ENCODE measurements at regions not wholly inside any gene's neighbourhood (a gene's known extent, or its start where the extent isn't known, plus 50 kb on each side); places are given as distances from the start of the nearest gene placed in this dataset.
"Not testable (repeated sequence)": the region's sequence is repeated elsewhere in the genome, so short reads cannot be mapped to it uniquely, and the experiment has no call there.

DNA sequence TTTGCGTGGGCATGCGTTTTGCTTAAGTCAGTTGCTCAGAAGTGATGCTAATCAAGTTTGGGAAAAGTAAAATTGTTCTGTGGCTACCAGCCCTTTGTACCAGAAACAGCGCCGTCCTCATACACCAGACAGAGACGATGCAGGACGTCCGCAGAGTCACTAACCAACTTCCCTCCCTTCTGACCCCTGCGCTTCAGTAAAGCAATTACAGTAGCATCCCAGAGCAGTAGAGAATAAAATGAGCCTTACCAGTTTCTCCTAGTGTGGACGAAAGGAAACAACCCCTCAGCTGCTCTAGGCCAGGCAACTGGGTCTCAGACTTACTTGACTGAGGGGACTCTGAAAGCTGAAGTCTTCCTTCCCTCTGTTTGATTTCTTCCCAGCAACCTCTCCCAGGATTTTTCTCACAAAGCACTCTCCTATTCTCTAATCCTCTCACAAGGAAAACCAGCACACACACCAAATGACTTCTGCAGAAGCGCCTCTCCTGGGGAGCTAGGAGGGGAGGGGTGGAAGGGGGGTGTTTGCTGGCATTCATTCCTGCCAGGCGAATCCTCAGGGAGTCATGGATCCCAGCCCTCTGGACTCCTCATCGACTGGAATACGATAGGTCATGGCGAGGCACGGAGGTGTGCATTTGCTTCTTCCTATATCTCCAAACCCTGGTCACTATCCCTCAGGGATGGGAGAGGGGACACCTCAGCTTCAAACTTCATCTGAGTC lies 56.0 kb upstream of the MID1 start:
- peak; percentile 41 to 58 for DNase-seq
- H3K4me1 ChIP-seq, result peaks cover 13% of the 10 kb centered on the region
- H3K4me3 ChIP-seq, result peak overlapping the region; percentile 46
- H3K27me3 ChIP-seq, result no peaks in the 10 kb centered on the region
- no peaks in the 10 kb centered on the region for H3K9me3 ChIP-seq (replicated peaks)
- peak overlapping the region; percentile 33 for H3K27ac ChIP-seq
- no peaks in the 10 kb centered on the region for H3K36me3 ChIP-seq

DNA sequence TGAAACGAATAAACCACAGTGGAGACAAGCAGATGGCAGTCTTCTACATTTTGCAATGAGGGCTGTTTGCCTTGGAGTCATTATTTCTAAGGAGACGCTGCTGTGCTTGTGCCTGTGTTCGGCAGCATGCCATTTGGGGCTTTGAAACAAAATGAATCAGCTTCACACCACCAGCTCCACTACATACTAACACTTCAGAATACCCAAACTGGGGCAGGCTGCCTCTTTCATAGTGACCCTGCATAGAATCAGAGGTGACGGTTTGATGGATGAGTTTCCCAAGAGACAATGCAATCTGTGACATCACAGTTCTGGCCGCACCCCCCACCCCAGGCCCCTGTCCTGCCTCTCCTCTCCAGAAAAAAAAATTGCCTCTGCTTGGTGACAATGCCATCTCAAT lies 57.1 kb upstream of the MID1 start:
- Histone ChIP-seq H3K4me3 (no peak overlapping the region), H3K9me3 (replicated peaks) (no peaks in the 10 kb centered on the region), H3K27me3 (no peaks in the 10 kb centered on the region), H3K4me1 (peaks cover 13% of the 10 kb centered on the region), H3K27ac (no peak overlapping the region), H3K36me3 (no peaks in the 10 kb centered on the region)
- DNase-seq, result peak; percentile 2 to 26

DNA sequence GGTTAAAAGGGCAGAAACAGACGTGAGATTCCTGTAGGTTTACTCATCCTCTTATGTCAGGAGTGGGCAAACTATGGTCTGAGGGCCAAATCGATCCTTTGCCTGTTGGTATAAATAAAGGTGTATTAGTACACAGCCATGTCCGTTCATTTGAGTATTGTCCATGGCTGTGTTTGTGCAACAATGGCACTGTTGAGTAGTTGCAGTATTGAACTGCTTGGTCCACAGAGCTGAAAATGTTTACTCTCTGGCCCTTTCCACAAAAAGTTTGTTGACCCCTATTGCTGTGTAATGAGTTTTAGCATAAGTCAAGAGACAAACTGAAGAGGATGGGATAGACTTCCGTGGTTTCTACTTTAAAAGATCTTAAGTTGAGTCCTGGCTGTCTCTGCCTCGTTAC lies 59.0 kb upstream of the MID1 start:
- no peak overlapping the region for H3K27ac ChIP-seq
- H3K4me3 ChIP-seq, result no peak overlapping the region
- no peak for DNase-seq

DNA sequence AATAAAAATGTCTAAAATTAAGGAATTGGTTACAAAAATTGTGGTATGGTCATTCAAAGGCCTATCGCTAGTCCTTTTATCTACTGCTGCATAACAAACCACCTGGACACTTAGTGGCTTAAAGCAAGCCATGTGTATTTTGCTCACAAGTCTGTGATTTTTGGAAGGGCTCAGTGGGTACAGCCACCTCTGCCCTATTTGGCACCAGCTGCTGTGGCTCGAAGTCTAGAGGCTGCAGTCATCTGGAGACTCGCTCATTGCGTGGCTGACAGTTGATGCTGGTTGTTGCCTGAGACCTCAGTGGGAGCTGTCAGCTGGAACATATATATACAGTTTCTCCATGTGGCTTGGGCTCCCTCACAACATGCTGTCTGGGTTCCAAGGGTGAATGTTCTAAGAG lies 60.8 kb upstream of the MID1 start:
- H3K27me3 ChIP-seq, result no peaks in the 10 kb centered on the region
- no peak overlapping the region for H3K27ac ChIP-seq
- DNase-seq, result no peak
- no peaks in the 10 kb centered on the region for H3K9me3 ChIP-seq (replicated peaks)
- H3K4me3 ChIP-seq, result no peak overlapping the region
- H3K4me1 ChIP-seq, result peaks cover 4% of the 10 kb centered on the region
- H3K36me3 ChIP-seq, result no peaks in the 10 kb centered on the region

More for the DNA sequence above, 59.0 kb upstream of the MID1 start:
- Histone ChIP-seq H3K27me3 (no peaks in the 10 kb centered on the region), H3K4me1 (peaks cover 13% of the 10 kb centered on the region), H3K9me3 (replicated peaks) (no peaks in the 10 kb centered on the region), H3K36me3 (no peaks in the 10 kb centered on the region)

DNA sequence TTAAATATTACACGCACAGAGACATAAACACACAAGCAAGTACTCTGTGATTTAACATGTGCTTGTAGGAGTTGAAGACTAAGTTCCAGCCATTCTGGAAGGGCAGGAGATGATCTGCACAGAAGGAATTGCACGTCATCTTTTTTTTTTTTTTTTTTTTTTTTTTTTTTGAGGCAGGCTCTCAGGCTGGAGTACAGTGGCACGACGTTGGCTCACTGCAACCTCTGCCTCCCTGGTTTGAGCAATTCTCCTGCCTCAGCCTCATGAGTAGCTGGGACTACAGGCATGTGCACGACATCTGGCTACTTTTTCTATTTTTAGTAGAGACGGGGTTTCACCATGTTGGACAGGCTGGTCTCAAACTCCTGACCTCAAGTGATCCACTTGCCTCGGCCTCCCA lies 63.2 kb upstream of the MID1 start:
- not testable (repeated sequence) for H3K27ac ChIP-seq; H3K36me3 ChIP-seq; H3K4me3 ChIP-seq; H3K4me1 ChIP-seq; H3K27me3 ChIP-seq; DNase-seq; H3K9me3 ChIP-seq (replicated peaks)

DNA sequence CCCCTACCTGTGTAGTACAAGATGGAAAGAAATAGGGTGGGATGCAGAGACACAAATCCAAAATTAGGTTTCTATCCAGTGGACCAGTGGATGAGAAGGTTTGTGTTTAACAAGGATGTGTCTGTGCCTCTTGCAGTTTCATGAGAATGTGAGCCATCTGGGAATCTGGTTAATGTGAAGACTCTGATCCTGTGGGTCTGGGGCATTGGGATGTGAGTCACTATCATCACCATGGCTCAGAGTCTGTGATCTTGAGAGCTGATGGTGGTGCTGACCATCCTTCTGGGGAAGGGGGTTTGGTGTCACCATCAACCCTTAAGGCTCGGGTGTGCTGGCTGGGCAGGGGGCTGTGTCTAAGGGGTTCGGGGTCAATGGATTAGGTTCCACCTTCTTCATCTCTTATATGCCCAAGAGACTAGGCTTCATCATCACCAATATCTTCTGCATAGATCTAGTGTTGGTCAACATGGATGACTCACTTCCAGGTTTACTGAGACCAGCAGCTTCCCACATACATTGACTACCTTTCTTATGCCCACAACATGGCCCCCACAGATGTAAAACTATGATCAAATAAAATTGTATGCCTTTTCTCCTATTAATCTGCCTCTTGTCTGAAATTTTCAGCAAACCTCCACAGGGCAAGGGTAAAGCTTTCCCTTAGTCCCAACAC lies 65.7 kb upstream of the MID1 start:
- Histone ChIP-seq H3K36me3 (no peaks in the 10 kb centered on the region), H3K9me3 (replicated peaks) (peaks cover 5% of the 10 kb centered on the region; the same call in 1 of the 2 replicates), H3K4me3 (no peak overlapping the region), H3K27ac (no peak overlapping the region), H3K4me1 (no peaks in the 10 kb centered on the region), H3K27me3 (no peaks in the 10 kb centered on the region)
- DNase-seq, result no peak

DNA sequence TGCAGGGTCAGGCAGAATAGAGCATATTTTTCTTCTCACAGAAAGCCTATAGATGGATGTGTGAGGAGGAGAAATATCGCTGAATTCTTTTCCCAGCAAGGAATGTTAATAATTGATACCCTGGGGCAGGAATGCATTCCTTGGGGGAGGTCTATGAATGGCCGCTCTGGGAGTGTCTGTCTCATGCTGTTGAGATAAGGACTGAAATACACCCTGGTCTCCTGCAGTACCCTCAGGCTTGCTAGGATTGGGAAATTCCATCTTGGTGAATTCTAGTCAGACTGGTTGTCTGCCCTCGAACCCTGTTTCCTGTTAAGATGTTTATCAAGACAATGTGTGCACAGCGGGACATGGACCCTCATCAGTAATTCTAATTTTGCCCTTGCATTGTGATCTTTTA lies 71.4 kb upstream of the MID1 start:
- H3K36me3 ChIP-seq; H3K27ac ChIP-seq; H3K9me3 ChIP-seq (replicated peaks); H3K4me3 ChIP-seq; H3K27me3 ChIP-seq; H3K4me1 ChIP-seq: not testable (repeated sequence)
- DNase-seq, result peak in 1 of 2 experiments; percentile 5

DNA sequence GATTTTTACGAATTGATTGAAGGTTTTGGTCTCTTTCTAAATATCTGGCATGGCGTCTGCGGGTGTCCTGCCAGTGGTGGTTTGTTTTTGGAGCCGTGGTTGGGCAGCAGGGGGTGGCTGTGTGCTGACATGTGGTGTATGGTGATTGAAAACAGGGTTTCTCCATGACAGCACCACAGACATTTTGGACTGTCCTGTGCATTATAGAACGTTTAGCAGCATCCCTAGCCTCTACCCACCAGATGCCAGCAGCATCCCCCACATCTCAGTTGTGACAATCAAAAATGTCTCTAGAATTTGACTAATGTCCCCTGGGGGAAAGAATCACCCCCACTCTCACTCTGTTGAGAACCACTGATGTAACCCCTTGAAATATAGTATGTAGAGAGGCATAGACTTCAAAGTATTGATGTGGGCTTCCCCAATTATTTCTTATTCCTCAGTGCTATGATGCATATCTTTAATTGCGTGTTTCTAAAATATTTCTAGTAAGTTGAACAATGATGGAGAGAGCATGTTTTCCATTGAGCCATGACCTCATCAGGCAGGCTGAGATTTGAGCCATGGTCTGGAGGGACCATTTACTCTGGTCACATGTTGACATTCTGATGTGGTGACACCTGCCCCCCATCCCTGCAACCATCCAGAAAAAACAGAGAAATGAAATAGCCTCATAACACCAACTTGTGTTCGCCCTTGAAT lies 77.4 kb upstream of the MID1 start:
- Histone ChIP-seq H3K36me3 (no peaks in the 10 kb centered on the region), H3K27me3 (no peaks in the 10 kb centered on the region), H3K4me1 (no peaks in the 10 kb centered on the region), H3K4me3 (no peak overlapping the region), H3K27ac (no peak overlapping the region), H3K9me3 (replicated peaks) (no peaks in the 10 kb centered on the region)
- DNase-seq, result no peak

DNA sequence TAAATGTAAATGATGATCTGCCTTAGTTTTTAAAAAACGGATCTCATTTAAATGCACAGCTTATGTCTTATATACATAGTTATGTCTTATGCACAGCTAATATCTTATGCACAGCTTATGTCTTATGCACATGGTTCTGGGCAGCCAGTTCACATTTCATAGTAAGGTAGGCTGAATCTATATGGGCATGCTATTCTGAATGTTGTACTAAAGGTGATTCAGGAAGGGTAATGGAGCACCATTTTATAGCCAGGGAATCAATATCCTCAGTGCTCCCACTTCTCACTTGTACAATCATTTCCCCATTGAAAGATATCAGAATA lies 77.9 kb upstream of the MID1 start:
- H3K4me3 ChIP-seq, result no peak overlapping the region
- no peak overlapping the region for H3K27ac ChIP-seq
- H3K4me1 ChIP-seq, result no peaks in the 10 kb centered on the region
- no peaks in the 10 kb centered on the region for H3K36me3 ChIP-seq
- no peaks in the 10 kb centered on the region for H3K9me3 ChIP-seq (replicated peaks)
- no peaks in the 10 kb centered on the region for H3K27me3 ChIP-seq
- no peak for DNase-seq

DNA sequence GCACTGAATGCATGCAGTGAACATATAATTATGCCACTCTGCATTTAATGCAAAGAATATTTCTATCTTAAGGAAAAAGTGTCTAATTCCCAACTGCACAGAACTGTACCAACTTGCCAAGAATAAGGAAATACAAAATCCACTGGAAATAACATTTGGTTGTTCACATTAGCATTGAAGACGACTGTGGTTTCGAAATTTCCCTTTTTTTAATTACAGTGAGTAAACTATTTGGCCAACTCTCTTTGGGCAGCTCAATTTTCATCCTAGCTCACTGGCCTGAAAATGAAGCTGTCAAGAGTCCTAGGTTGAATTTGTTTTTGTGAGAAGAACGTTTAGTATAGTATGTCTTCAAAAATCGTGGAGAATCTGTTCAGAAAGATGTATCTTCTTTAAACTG lies 81.6 kb upstream of the MID1 start:
- no peaks in the 10 kb centered on the region for H3K4me1 ChIP-seq
- H3K9me3 ChIP-seq (replicated peaks), result no peaks in the 10 kb centered on the region
- H3K27ac ChIP-seq, result no peak overlapping the region
- no peaks in the 10 kb centered on the region for H3K27me3 ChIP-seq
- H3K36me3 ChIP-seq, result no peaks in the 10 kb centered on the region
- H3K4me3 ChIP-seq, result no peak overlapping the region
- no peak for DNase-seq

DNA sequence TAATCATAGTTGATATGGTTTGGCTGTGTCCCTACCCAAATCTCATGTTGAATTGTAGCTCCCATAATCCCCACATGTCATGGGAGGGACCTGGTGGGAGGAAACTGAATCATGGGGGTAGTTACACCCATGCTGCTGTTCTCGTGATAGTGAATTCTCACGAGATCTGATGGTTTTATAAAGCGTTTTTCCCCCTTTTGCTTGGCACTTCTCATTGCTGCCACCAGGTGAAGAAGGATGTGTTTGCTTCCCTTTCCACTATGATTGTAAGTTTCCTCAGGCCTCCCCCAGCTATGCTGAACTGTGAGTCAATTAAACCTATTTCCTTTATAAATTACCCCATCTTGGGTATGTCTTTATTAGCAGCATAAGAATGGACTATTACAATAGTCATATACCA lies 86.0 kb upstream of the MID1 start:
- H3K9me3 ChIP-seq (replicated peaks); H3K4me3 ChIP-seq; H3K36me3 ChIP-seq; H3K27me3 ChIP-seq; DNase-seq; H3K4me1 ChIP-seq; H3K27ac ChIP-seq: not testable (repeated sequence)

DNA sequence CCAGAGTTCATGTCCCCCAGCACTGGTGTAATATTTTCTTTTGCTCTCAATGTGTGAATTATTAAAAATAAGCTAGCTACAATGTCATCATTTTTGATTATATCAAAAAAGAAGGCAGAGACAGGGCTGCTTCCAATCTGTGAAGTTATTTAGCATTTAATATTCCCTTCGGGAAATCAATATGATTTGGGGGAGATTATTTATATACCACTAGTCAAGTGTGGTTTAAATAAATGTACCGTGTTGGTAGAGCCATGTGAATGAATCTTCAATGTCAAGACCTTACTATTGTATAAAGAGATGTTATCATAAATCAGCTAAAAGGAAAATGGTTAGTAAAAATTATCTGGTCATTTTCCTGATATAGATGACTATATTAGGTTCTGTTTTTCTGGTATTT lies 87.4 kb upstream of the MID1 start:
- DNase-seq, result no peak
- H3K9me3 ChIP-seq (replicated peaks), result no peaks in the 10 kb centered on the region
- H3K36me3 ChIP-seq, result no peaks in the 10 kb centered on the region
- H3K27ac ChIP-seq, result no peak overlapping the region
- no peaks in the 10 kb centered on the region for H3K27me3 ChIP-seq
- H3K4me1 ChIP-seq, result no peaks in the 10 kb centered on the region
- no peak overlapping the region for H3K4me3 ChIP-seq

DNA sequence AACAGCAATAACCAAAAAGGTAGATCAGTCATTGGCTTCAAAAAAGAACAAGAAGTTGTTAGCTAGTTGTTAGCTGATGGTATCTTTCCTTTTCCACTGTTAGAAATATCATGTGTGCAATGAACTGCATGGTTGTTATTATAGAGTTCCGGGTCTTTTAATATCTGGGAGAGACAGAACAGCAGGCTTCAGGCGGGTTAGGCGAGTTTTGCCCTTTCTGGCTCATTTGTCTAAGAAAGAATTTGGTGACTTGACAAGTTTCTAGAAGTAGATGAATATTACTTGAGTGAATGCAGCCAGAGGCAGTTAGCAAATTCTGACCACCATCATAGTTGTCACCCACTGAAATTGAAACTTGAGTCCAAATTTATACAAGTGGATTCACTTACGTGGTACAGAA lies 88.9 kb upstream of the MID1 start:
- Histone ChIP-seq H3K36me3 (no peaks in the 10 kb centered on the region), H3K9me3 (replicated peaks) (no peaks in the 10 kb centered on the region), H3K27ac (no peak overlapping the region), H3K4me1 (no peaks in the 10 kb centered on the region), H3K4me3 (no peak overlapping the region), H3K27me3 (no peaks in the 10 kb centered on the region)
- no peak for DNase-seq

DNA sequence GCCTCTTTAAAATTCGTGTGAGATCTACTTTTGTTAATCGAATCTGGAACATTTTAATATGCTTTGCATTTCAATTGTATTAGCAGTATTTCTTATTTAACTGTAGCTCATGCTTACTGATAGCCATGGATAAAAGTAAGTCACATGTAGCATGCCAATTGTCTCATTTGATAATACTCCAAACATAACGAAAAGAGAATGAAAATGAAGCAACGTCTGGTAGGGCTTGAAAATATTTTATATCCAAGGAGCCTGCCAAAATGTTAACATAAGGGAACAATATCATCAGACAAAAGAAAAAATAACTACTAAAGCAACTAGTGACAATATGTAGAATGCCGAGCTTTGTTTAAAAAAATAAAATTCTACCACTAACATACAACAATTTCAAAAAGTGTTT lies 94.1 kb upstream of the MID1 start:
- H3K9me3 ChIP-seq (replicated peaks), result no peaks in the 10 kb centered on the region
- H3K4me3 ChIP-seq, result no peak overlapping the region
- no peaks in the 10 kb centered on the region for H3K27me3 ChIP-seq
- no peaks in the 10 kb centered on the region for H3K4me1 ChIP-seq
- no peak for DNase-seq
- H3K36me3 ChIP-seq, result no peaks in the 10 kb centered on the region
- H3K27ac ChIP-seq, result no peak overlapping the region

DNA sequence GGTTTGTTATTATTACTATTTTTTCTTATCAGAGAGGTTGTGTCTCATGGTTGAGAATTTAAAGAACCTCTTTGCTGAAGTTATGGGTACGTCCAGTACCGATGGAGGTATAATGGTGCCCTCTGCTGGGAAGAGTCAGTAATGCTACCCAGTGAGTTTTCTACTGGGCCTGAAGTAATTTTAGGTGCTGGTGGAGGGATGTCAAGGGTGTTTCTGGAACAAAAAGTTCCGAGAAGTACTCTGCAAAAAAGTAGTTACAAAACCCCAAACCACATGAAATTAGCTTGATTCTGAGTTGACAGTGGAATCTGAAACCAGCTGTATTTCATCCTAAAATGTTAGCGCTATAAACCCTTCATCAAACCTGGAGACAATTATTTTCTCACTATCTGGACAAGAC lies 102.5 kb upstream of the MID1 start:
- DNase-seq, result peak; percentile 68 to 84
- peak overlapping the region; percentile 3; the same call in 1 of the 2 replicates for H3K27ac ChIP-seq
- H3K9me3 ChIP-seq (replicated peaks), result peaks cover 5% of the 10 kb centered on the region; the same call in 1 of the 2 replicates
- no peaks in the 10 kb centered on the region for H3K27me3 ChIP-seq
- no peak overlapping the region for H3K4me3 ChIP-seq
- H3K36me3 ChIP-seq, result no peaks in the 10 kb centered on the region
- peaks cover 13% of the 10 kb centered on the region for H3K4me1 ChIP-seq

Data from SJCRH30 (cell line).